Uterus (tissue), 3 donors: ENCODE measurements at regions not wholly inside any gene's neighbourhood (a gene's known extent, or its start where the extent isn't known, plus 50 kb on each side); places are given as distances from the start of the nearest gene placed in this dataset.
A peak's percentile ranks its signal among the peaks of the same experiment; 100 is the strongest.
"Not testable (repeated sequence)": the region's sequence is repeated elsewhere in the genome, so short reads cannot be mapped to it uniquely, and the experiment has no call there.

Experiments used
- DNase-seq, 2 donors: peaks; one replicate each; pipeline ENCODE4 v3.0.0-alpha.2; 2019 to 2020
- H3K27ac ChIP-seq, 2 donors: fragments of 200-600 bp; sonication (generic); 1 replicate in 1 of 2; 2 replicates in 1 of 2; pipeline ENCODE4 v1.5.1; 2016 to 2018
- H3K27me3 ChIP-seq, 2 donors: fragments of 200-600 bp; sonication (generic); one replicate each; pipeline ENCODE4 v1.5.1; 2018 to 2019; ENCODE audit warnings: control low read depth in 1 of 2
- H3K36me3 ChIP-seq, 2 donors: fragments of 200-600 bp; sonication (generic); one replicate each; pipeline ENCODE4 v1.5.1; 2019; ENCODE audit warnings: control low read depth in 1 of 2
- H3K4me1 ChIP-seq, 2 donors: fragments of 200-600 bp; sonication (generic); one replicate each; pipeline ENCODE4 v1.5.1; 2018 to 2019; ENCODE audit warnings: control low read depth in 1 of 2
- H3K4me3 ChIP-seq, 2 donors: fragments of 200-600 bp; sonication (generic); 1 replicate in 1 of 2; 2 replicates in 1 of 2; pipeline ENCODE4 v1.5.1; 2018 to 2019; ENCODE audit warnings: mild to moderate bottlenecking in 1 of 2
- H3K9me3 ChIP-seq, 2 donors: fragments of 200-600 bp; sonication (generic); one replicate each; pipeline ENCODE4 v1.5.1; 2019; ENCODE audit warnings: control low read depth in 1 of 2
- CTCF ChIP-seq, 4 experiments: fragments of 200-600 bp in 2 of 4; fragments of 450-650 bp in 2 of 4; sonication (generic) in 2 of 4; IDR thresholded peaks; one replicate each; pipeline ENCODE4 v1.5.1; 2016 to 2019; ENCODE audit warnings: antibody characterized with exemption in 4 of 4, mild to moderate bottlenecking in 2 of 4, moderate library complexity in 1 of 4
- POLR2A ChIP-seq, 2 donors: fragments of 450-650 bp; IDR thresholded peaks; one replicate each; pipeline ENCODE4 v1.6.1; 2016; ENCODE audit warnings: antibody characterized with exemption in 2 of 2, mild to moderate bottlenecking in 1 of 2, moderate library complexity in 1 of 2
- intact Hi-C: fragments of 100-400 bp; cut with DNase I; formaldehyde crosslinking; loops from one replicate; pipeline ENCODE4 v1.15.1; 2023; ENCODE audit warnings: low total_unique reads
- donor health status: DM: yes; HTN: yes; CAD: no.

GRCh38 chr3:75395580-75396315 lies 268.4 kb upstream of the FRG2C start:
- no peak for DNase-seq
- no peaks in the 10 kb centered on the region for H3K9me3 ChIP-seq
- intact Hi-C loops: no loop called here
- H3K27ac ChIP-seq: no peak overlapping the region
- peak overlapping the region in 1 of 2 donors; percentile 14 for H3K4me3 ChIP-seq
- H3K4me1 ChIP-seq: no peaks in the 10 kb centered on the region
- no peaks in the 10 kb centered on the region for H3K27me3 ChIP-seq
- H3K36me3 ChIP-seq: no peaks in the 10 kb centered on the region
- TF ChIP-seq CTCF (IDR thresholded peaks at IDR 0.05): no peak
- TF ChIP-seq POLR2A (IDR thresholded peaks at IDR 0.05): no peak

- Histone ChIP-seq H3K36me3 (no peaks in the 10 kb centered on the region), H3K4me3 (peak overlapping the region in 1 of 2 donors; percentile 14), H3K27ac (no peak overlapping the region), H3K9me3 (no peaks in the 10 kb centered on the region), H3K4me1 (no peaks in the 10 kb centered on the region), H3K27me3 (no peaks in the 10 kb centered on the region)
- no peak for TF ChIP-seq CTCF (IDR thresholded peaks at IDR 0.05)
- no peak for TF ChIP-seq POLR2A (IDR thresholded peaks at IDR 0.05)
- intact Hi-C loops: no loop called here
- no peak for DNase-seq
Measured at GRCh38 chr3:75396316-75396802, 267.8 kb upstream of the FRG2C start.

GRCh38 chr3:75397486-75397885 lies 266.6 kb upstream of the FRG2C start:
- H3K4me3 ChIP-seq, H3K27me3 ChIP-seq, DNase-seq, H3K36me3 ChIP-seq, H3K27ac ChIP-seq, H3K4me1 ChIP-seq, H3K9me3 ChIP-seq, intact Hi-C loops: not testable (repeated sequence)

GRCh38 chr3:75422101-75422945 lies 241.8 kb upstream of the FRG2C start:
- not testable (repeated sequence) for H3K36me3 ChIP-seq
- DNase-seq: peak in 1 of 2 donors; percentile 26
- peak; percentile 16 to 66 (median 44) for TF ChIP-seq CTCF (IDR thresholded peaks at IDR 0.05)

GRCh38 chr3:75425379-75425778 lies 238.7 kb upstream of the FRG2C start:
- intact Hi-C loops, DNase-seq, H3K4me1 ChIP-seq, H3K36me3 ChIP-seq, H3K9me3 ChIP-seq, H3K27me3 ChIP-seq, H3K27ac ChIP-seq, H3K4me3 ChIP-seq: not testable (repeated sequence)

More at GRCh38 chr3:75422101-75422945, 241.8 kb upstream of the FRG2C start:
- intact Hi-C loops, H3K4me1 ChIP-seq, H3K4me3 ChIP-seq, H3K9me3 ChIP-seq, H3K27me3 ChIP-seq, H3K27ac ChIP-seq: not testable (repeated sequence)

GRCh38 chr3:75427486-75427885 lies 236.6 kb upstream of the FRG2C start:
- H3K4me1 ChIP-seq, DNase-seq, H3K27ac ChIP-seq, H3K4me3 ChIP-seq, H3K36me3 ChIP-seq, intact Hi-C loops, H3K27me3 ChIP-seq, H3K9me3 ChIP-seq: not testable (repeated sequence)

- H3K4me1 ChIP-seq, H3K27ac ChIP-seq, H3K27me3 ChIP-seq, DNase-seq, H3K4me3 ChIP-seq, intact Hi-C loops, H3K9me3 ChIP-seq, H3K36me3 ChIP-seq: not testable (repeated sequence)
Measured at GRCh38 chr3:75427906-75428305, 236.2 kb upstream of the FRG2C start.
